ENCODE measurements at regions not wholly inside any gene's neighbourhood (a gene's known extent, or its start where the extent isn't known, plus 50 kb on each side); places are given as distances from the start of the nearest gene placed in this dataset.
A peak's percentile ranks its signal among the peaks of the same experiment; 100 is the strongest.
"Not testable (repeated sequence)": the region's sequence is repeated elsewhere in the genome, so short reads cannot be mapped to it uniquely, and the experiment has no call there.

DNA sequence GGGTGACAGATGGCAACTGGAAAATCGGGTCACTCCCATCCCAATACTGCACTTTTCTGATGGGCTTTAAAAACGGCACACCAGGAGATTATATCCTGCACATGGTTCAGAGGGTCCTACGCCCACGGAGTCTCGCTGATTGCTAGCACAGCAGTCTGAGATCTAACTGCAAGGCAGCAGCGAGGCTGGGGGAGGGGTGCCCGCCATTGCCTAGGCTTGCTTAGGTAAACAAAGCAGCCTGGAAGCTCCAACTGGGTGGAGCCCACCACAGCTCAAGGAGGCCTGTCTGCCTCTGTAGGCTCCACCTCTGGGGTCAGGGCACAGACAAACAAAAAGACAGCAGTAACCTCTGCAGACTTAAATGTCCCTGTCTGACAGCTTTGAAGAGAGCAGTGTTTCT, 158.7 kb upstream of the MOCS2 start:
- DNase-seq: not testable (repeated sequence)

- no peak for DNase-seq
These were observed 166.1 kb upstream of the MOCS2 start for GRCh38 chr5:53275666-53276065.

DNA sequence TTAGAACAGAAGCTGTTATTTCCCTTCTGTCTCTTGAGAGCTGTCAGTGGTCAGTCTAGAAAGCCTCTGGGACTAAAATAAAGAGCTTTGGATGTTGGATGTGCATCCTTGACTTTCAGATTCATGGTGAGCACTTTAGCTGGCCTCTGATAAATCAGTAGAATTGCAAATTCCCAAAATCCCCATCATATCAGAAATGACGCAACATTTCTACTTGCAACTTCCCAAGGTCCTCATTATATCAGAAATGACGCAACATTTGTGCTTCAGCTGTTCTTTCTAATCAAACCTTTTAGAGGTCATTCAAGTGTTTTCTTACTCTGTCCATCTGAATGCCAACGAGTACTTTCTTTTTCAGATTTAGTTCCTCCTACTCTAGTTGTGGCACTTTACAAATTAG, 167.3 kb upstream of the MOCS2 start:
- DNase-seq: no peak

DNA sequence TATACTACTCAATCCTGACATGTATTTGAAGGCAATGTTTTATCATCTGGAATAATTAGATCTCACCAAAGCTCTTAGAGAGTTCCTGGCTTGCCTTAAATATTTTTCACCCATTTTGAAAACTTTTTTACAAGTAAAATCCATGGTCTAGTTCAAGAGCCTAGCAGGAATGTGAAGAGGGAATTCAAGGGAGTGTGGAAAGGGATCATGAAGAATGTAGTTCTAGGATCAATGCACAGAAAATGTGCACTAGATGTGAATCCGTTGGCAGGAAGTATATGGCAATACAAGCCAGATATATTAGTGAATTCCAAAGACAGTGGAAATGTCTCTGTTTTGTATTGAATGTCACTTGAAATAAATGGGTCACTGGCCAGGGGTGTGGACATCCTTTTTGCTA, 167.9 kb upstream of the MOCS2 start:
- DNase-seq: no peak

DNA sequence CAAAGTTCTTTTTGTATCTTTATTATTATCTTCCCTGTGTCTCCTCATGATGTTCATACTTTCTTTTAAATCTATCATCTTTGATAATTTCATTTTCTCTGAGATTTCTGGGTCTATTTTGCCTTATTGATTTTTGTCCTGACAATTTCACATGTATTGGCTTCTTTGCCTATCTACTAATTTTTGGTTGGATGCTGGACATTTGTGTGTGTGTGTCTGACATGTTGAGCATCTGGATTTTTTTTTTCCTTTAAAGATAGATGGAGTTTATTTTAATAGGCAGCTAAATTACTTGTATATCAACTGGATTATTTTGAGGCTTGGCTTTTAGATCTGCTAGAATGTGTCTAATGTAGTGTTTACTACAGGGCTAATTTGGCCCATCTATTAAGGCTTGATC, 178.0 kb upstream of the MOCS2 start:
- no peak for DNase-seq

DNA sequence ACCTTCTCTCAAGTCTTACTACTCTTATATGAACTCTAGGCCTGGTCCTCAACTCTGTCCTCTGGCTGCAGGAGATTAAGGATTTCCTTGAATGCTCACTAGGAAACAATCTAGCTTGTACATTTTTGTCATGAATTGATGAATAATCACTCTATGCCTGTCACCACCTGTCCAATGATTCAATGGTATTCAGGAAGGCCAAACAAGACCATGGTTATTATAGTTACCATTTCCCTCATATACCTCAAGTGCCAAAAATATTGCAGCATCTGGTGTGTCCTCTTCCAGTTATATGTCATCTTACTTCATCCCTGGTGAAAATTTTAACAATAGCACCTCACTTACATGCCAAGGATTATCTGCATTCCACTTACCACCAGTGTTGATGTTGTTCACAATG, 179.0 kb upstream of the MOCS2 start:
- no peak for DNase-seq

DNA sequence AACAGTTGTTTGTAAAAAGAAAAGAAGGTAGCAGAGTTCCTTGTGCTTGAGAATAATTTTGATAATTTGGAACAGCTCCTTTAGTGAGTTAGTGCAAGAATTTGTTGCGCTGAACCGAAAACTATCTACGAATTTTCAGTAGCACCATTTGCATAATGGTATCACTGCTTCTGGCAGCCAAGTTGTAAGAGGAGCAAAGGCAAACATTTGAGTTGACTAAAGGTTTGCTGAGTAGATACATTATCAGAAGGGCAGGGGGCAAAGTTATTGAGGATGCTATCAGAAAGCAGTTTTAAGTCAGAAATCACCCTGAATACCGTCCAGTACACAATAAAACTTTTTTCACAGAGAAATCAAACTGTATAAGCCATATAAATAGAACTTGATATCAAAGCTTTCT, 181.5 kb upstream of the MOCS2 start:
- DNase-seq: no peak

DNA sequence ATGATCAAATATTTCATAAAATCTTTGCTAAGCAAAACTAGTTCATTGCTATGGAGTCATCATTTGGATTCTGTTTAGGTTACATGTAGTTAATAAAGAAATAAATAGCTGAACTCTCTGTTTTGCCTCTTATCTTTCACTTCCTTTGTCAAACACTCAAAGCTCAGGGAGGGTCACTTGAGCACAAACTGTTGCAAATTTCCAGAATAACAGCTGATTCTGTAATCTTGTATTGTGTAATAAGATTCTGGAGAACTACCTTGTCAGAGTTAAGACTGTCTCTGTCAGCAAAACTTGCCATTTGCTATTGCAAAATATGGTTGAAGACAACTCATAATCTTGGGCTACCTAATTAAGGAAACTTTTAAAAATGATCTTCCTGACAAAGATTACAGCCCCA, 182.0 kb upstream of the MOCS2 start:
- no peak for DNase-seq

- no peak for DNase-seq
These were observed 181.6 kb upstream of the FST start for GRCh38 chr5:53298841-53299240.

DNA sequence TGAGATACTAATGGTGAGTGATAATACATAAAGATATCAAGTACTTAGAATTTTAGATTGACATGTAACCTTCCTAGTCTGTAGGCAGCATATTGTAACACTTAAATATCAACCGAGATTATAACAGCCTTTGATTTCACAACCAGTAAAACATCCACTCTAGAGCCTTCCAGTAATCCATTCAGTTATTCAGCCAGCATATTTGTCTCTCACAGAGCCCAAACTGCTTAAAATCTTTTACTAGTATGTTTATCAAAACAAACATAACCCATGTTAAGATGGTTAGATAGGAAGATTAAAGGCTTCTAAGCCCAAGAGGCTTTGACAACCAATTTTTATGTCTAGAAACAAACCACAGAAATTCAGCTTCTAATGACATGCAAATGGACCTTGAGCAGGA, 177.9 kb upstream of the FST start:
- DNase-seq: no peak

DNA sequence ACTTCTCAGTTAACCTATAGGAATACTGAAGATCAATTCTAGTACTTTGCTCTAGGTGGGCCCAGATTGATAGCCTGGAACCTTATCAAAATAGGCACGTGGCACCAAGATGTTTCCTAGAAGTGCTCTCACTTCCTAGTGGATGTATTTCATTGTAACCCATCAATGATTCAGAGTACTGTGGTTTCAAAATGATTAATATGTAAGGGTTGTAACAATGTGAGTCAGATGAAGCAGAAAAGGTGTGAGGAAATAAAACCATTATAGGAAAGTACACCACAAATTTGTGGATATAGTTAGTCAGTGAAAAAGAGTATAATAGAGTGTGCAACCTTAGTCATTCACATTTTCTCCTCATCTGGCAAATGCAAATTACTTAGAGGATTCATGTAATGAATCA, 177.3 kb upstream of the FST start:
- DNase-seq: no peak

- DNase-seq: not testable (repeated sequence)
These were observed 175.1 kb upstream of the FST start for GRCh38 chr5:53305316-53305715.

DNA sequence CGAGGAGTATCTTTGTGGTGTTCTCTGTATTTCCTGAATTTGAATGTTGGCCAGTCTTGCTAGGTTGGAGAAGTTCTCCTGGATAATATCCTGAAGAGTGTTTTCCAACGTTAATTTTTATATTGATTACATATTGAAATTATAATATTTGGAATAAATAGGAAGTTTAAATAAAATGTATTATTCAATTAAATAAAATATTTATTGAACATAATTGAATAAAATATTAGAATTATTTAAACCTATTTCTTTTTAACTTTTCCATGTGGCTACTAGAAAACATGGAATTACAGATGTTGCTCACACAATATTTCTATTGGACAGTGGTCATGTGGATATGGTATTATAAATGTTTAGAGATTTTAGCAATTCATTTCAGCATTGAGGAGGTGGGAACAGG, 170.8 kb upstream of the FST start:
- DNase-seq: no peak

DNA sequence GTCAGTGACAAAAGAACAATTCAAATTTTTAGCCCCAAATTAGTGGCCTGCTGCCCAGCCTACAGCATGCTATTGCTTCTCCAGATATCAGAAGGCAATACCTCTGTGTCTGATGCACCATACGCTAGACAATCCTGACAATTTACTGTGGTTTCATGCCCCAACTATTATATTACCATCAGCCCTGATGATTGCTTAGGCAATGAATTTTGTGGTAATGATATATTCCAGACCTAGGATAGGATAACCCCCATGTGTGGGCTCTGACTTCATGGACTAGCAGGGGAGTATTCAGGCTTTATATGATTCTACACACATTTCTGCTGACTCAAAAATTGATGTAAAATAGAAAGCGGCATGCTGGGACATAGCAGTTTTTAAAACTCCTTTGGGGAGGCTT, 168.7 kb upstream of the FST start:
- DNase-seq: no peak

- DNase-seq: peak in 1 of 56 donors; percentile 6
These were observed 167.3 kb upstream of the FST start for GRCh38 chr5:53313145-53313544.

DNA sequence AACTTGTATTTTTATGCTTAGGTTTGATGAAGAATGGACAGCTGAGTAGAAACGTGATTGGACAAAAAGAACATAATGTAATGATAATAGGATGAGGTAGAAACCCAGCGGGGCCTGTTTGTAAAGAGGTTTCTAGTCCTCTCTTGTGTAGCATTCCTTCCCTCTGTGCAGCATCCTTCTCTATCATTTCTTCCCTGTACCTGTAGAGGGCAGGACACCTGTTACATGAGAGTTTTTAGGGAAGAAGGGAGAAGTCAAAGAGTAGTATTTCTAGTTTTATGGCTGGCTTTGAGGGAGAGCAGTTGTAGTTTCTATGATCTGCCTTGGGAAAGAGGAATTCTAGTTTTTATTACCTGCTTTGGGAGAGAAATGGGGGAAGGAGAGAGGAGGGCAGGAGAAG, 162.1 kb upstream of the FST start:
- no peak for DNase-seq

- DNase-seq: no peak
These were observed 161.1 kb upstream of the FST start for GRCh38 chr5:53319315-53319714.

DNA sequence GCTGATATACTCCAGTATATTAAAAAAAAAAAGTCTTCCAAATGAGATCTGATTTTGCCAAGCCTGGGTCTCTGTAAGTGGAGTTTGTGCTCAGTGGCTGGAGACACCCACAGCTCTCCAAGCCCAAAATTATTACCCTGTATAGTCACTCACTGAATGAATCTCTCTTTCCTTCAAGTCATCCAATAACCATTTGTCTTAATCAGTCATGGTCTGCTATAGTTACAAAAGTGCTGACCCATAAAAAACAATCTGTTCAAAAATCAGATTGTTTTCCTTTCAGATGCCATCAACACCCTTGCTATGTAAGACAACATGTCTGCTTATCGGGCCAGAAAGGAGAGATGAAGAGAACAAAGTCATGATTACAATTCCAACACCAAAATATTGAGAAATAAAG, 159.4 kb upstream of the FST start:
- DNase-seq: no peak

GRCh38 chr5:53321721-53322120, 158.7 kb upstream of the FST start:
- no peak for DNase-seq

GRCh38 chr5:53322257-53322656, 158.2 kb upstream of the FST start:
- no peak for DNase-seq

GRCh38 chr5:53323511-53323910, 156.9 kb upstream of the FST start:
- DNase-seq: no peak

DNA sequence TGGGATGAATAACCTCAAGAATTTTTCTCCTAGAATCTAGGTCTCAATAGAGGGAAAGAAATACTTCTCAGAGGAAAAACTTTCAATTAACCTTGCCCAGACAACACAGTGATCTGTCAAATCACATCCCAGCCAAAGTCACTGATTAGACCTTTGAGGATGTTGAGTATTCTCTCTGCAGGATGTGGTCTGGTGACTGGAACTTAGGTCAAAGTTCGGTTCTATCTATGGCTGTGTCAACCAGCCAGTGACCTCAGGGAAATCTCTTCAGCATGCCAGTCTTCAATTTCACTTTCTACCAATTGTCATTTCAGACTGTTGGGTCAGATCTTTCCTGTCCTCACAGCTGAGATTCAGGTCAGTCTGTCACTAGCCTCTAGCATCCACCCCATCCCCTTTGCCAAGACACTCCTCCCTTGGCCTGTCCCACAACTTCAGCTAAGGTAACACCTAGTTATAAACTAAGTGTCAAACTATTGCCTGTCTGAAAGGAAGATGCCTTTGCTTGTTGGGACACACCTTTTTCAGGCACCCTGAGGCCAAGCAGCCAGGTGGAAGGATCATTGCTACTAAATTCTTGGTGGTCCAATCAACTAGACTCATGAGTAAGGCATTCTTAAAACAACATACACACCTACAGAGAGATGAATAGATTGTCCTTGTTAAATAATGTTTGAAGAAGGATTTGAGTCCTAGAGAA, 156.3 kb upstream of the FST start:
- DNase-seq: no peak

DNA sequence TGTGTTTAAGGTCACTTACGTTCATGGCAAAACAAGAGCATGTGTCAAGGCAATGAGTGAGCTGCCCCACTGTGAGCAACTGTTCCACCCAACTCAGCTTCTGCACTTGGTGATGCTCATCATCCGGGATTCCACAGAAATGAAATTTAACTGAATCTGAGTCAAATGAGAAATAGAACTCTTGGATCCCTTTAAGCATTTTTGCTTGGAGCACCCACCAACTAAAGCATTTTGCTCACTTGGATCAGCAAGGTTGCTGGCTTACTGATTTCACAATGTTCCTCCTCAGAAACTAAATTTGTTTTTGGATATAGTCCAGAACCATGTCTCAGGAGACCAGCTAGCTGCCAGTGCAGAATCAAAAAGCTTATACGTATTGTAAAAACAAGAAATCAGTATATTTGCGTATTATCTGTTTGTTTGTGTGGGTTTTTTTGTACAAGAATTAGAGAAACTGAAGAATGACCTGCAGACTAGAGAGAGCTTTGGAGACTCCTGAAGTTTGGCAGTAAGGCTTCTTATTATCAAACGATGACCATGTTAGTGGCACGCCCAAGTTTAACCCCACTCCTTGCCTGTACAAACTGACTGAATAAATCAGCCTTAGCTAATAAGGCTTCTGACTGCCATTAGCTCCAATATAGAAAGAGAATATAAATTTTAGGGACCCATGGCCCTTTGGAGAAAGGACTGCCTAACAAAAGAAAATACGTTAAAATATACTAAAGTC, 153.8 kb upstream of the FST start:
- no peak for DNase-seq
